ENCODE measurements at regions not wholly inside any gene's neighbourhood (a gene's known extent, or its start where the extent isn't known, plus 50 kb on each side); places are given as distances from the start of the nearest gene placed in this dataset.

GRCh38 chr12:118649765-118650585 lies 273.6 kb downstream of the SUDS3 start:
- no peaks in the 10 kb centered on the region for H3K36me3 Mint-ChIP-seq (ENCODE audit: low read depth)
- no peak overlapping the region for H3K27ac Mint-ChIP-seq
- H3K4me1 Mint-ChIP-seq, result no peaks in the 10 kb centered on the region
- peaks cover 13% of the 10 kb centered on the region for H3K27me3 Mint-ChIP-seq (ENCODE audit: low read depth)
- H3K9me3 Mint-ChIP-seq, result no peaks in the 10 kb centered on the region
- TF ChIP-seq, protein P1, sequence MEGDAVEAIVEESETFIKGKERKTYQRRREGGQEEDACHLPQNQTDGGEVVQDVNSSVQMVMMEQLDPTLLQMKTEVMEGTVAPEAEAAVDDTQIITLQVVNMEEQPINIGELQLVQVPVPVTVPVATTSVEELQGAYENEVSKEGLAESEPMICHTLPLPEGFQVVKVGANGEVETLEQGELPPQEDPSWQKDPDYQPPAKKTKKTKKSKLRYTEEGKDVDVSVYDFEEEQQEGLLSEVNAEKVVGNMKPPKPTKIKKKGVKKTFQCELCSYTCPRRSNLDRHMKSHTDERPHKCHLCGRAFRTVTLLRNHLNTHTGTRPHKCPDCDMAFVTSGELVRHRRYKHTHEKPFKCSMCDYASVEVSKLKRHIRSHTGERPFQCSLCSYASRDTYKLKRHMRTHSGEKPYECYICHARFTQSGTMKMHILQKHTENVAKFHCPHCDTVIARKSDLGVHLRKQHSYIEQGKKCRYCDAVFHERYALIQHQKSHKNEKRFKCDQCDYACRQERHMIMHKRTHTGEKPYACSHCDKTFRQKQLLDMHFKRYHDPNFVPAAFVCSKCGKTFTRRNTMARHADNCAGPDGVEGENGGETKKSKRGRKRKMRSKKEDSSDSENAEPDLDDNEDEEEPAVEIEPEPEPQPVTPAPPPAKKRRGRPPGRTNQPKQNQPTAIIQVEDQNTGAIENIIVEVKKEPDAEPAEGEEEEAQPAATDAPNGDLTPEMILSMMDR (IDR thresholded peaks at IDR 0.05; ENCODE audit: unreplicated experiment in 3 of 3), result no peak
- no peak overlapping the region for H3K4me3 Mint-ChIP-seq

DNA sequence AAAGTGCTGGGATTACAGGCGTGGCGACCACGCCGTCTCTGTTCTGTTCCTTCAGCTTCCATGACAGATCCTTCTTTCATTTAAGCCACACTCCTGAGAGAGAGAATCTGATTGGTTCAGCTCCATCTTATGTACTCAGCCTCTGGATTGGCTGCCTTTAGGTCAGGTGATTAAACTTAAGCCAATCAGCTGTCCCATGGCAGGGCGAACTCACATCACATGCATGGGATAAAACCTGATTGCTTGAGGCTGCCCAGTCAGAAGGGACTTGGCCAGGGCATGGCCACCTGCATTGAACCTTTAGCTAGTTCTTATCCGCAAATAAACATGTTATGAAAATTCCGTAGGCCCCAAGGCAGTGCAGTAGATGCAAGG lies 274.2 kb downstream of the SUDS3 start:
- Mint-ChIP-seq H3K36me3 (ENCODE audit: low read depth) (no peaks in the 10 kb centered on the region), H3K4me3 (no peak overlapping the region), H3K4me1 (no peaks in the 10 kb centered on the region), H3K27ac (no peak overlapping the region), H3K27me3 (ENCODE audit: low read depth) (peaks cover 13% of the 10 kb centered on the region), H3K9me3 (no peaks in the 10 kb centered on the region)
- TF ChIP-seq, protein P1 (IDR thresholded peaks at IDR 0.05; ENCODE audit: unreplicated experiment in 3 of 3), result no peak

DNA sequence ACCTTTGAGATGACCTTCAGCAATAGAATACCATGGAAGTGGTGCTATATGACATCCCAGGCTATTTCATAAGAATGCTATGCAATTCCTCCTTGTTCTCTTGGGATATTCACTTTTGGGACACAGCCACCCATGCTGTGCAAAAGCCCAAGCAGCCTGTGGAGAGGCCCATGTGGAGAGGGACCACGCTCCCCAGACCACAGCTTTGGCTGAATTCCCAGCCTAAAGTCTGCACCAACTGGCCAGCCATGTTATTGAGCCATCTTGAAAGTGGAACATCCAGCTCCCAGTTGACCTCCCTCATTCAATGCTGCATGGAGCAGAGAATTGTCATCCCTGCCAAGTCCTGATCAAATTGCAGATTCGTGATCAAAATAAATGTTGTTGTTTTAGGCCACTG lies 275.1 kb downstream of the SUDS3 start:
- Mint-ChIP-seq H3K4me3 (no peak overlapping the region), H3K27ac (no peak overlapping the region), H3K27me3 (ENCODE audit: low read depth) (peaks cover 13% of the 10 kb centered on the region), H3K9me3 (no peaks in the 10 kb centered on the region), H3K4me1 (no peaks in the 10 kb centered on the region), H3K36me3 (ENCODE audit: low read depth) (no peaks in the 10 kb centered on the region)
- TF ChIP-seq, protein P1 (IDR thresholded peaks at IDR 0.05; ENCODE audit: unreplicated experiment in 3 of 3), result no peak

- no peak overlapping the region for H3K4me3 Mint-ChIP-seq
- H3K36me3 Mint-ChIP-seq (ENCODE audit: low read depth), result no peaks in the 10 kb centered on the region
- no peak overlapping the region for H3K27ac Mint-ChIP-seq
- peaks cover 2% of the 10 kb centered on the region for H3K9me3 Mint-ChIP-seq
- H3K4me1 Mint-ChIP-seq, result no peaks in the 10 kb centered on the region
- H3K27me3 Mint-ChIP-seq (ENCODE audit: low read depth), result peaks cover 4% of the 10 kb centered on the region
- TF ChIP-seq, protein P1 (IDR thresholded peaks at IDR 0.05; ENCODE audit: unreplicated experiment in 3 of 3), result no peak
Measured at GRCh38 chr12:118655588-118655987, 279.2 kb downstream of the SUDS3 start.

GRCh38 chr12:118680356-118680963 lies 300.9 kb upstream of the SRRM4 start:
- no peak overlapping the region for H3K4me3 Mint-ChIP-seq

More at GRCh38 chr12:118680356-118680963, 300.9 kb upstream of the SRRM4 start:
- H3K27ac Mint-ChIP-seq, result no peak overlapping the region
- H3K9me3 Mint-ChIP-seq, result peaks cover 14% of the 10 kb centered on the region
- H3K36me3 Mint-ChIP-seq (ENCODE audit: low read depth), result no peaks in the 10 kb centered on the region
- TF ChIP-seq, protein P1 (IDR thresholded peaks at IDR 0.05; ENCODE audit: unreplicated experiment in 3 of 3), result no peak
- H3K4me1 Mint-ChIP-seq, result peaks cover 8% of the 10 kb centered on the region
- peaks cover 6% of the 10 kb centered on the region for H3K27me3 Mint-ChIP-seq (ENCODE audit: low read depth)
